ENCODE measurements at regions not wholly inside any gene's neighbourhood (a gene's known extent, or its start where the extent isn't known, plus 50 kb on each side); places are given as distances from the start of the nearest gene placed in this dataset.

DNA sequence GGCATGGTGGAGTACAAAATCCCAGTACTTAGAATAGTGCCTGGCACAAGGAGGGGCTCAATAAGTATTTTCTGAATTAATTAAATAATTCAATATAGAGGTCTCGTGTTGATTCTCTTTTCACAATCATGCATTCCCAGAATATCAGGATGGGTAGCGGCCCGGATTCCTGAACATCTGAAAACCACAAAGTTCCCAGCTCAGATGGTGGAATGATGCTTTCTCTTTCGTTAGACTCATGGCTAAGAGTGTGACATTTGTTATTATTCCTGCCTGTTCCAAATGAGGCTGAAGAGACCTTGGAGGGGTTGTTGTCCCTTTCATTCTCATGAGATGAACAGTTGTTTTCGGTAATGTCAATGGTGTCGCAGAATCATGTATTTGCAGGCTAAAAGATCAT, 95.4 kb upstream of the LIFR start:
- TF ChIP-seq, protein P1, sequence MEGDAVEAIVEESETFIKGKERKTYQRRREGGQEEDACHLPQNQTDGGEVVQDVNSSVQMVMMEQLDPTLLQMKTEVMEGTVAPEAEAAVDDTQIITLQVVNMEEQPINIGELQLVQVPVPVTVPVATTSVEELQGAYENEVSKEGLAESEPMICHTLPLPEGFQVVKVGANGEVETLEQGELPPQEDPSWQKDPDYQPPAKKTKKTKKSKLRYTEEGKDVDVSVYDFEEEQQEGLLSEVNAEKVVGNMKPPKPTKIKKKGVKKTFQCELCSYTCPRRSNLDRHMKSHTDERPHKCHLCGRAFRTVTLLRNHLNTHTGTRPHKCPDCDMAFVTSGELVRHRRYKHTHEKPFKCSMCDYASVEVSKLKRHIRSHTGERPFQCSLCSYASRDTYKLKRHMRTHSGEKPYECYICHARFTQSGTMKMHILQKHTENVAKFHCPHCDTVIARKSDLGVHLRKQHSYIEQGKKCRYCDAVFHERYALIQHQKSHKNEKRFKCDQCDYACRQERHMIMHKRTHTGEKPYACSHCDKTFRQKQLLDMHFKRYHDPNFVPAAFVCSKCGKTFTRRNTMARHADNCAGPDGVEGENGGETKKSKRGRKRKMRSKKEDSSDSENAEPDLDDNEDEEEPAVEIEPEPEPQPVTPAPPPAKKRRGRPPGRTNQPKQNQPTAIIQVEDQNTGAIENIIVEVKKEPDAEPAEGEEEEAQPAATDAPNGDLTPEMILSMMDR (IDR thresholded peaks at IDR 0.05 in 8 of 11, conservative IDR thresholded peaks at IDR 0.05 in 3 of 11), result no peak
- no peak for TF ChIP-seq POLR2AphosphoS5 (IDR thresholded peaks at IDR 0.05)

Measured in spleen (tissue), 7 donors.